ENCODE measurements at regions not wholly inside any gene's neighbourhood (a gene's known extent, or its start where the extent isn't known, plus 50 kb on each side); places are given as distances from the start of the nearest gene placed in this dataset.
A peak's percentile ranks its signal among the peaks of the same experiment; 100 is the strongest.

GRCh38 chr7:26036092-26036491 lies 115.9 kb upstream of the NFE2L3 start:
- DNase-seq (ENCODE audit: low read depth in 2 of 2): no peak

GRCh38 chr7:26038201-26038990 lies 113.6 kb upstream of the NFE2L3 start:
- no peak for DNase-seq (ENCODE audit: low read depth in 2 of 2)

- no peak for DNase-seq (ENCODE audit: low read depth in 2 of 2)
Observed at GRCh38 chr7:26040085-26040484, 111.9 kb upstream of the NFE2L3 start.

- no peak for DNase-seq (ENCODE audit: low read depth in 2 of 2)
Observed at GRCh38 chr7:26042237-26042636, 109.8 kb upstream of the NFE2L3 start.

- DNase-seq (ENCODE audit: low read depth in 2 of 2): no peak
Observed at GRCh38 chr7:26043801-26044200, 108.2 kb upstream of the NFE2L3 start.

GRCh38 chr7:26044320-26044719 lies 107.7 kb upstream of the NFE2L3 start:
- DNase-seq (ENCODE audit: low read depth in 2 of 2): no peak

- DNase-seq (ENCODE audit: low read depth in 2 of 2): no peak
Observed at GRCh38 chr7:26046150-26046549, 105.8 kb upstream of the NFE2L3 start.

GRCh38 chr7:26046878-26047277 lies 105.1 kb upstream of the NFE2L3 start:
- DNase-seq (ENCODE audit: low read depth in 2 of 2): no peak

GRCh38 chr7:26048663-26049062 lies 103.3 kb upstream of the NFE2L3 start:
- DNase-seq (ENCODE audit: low read depth in 2 of 2): no peak

- no peak for DNase-seq (ENCODE audit: low read depth in 2 of 2)
Observed at GRCh38 chr7:26049081-26049480, 102.9 kb upstream of the NFE2L3 start.

- no peak for DNase-seq (ENCODE audit: low read depth in 2 of 2)
Observed at GRCh38 chr7:26051021-26051420, 101.0 kb upstream of the NFE2L3 start.

GRCh38 chr7:26052706-26053105 lies 99.3 kb upstream of the NFE2L3 start:
- no peak for DNase-seq (ENCODE audit: low read depth in 2 of 2)

GRCh38 chr7:26054386-26054785 lies 97.6 kb upstream of the NFE2L3 start:
- no peak for DNase-seq (ENCODE audit: low read depth in 2 of 2)

GRCh38 chr7:26055241-26055640 lies 96.8 kb upstream of the NFE2L3 start:
- no peak for DNase-seq (ENCODE audit: low read depth in 2 of 2)

GRCh38 chr7:26060733-26061677 lies 91.0 kb upstream of the NFE2L3 start:
- DNase-seq (ENCODE audit: low read depth in 2 of 2): no peak

- DNase-seq (ENCODE audit: low read depth in 2 of 2): peak; percentile 3 to 4
Observed at GRCh38 chr7:26061678-26062603, 90.1 kb upstream of the NFE2L3 start.

GRCh38 chr7:26065652-26066051 lies 86.3 kb upstream of the NFE2L3 start:
- DNase-seq (ENCODE audit: low read depth in 2 of 2): no peak

GRCh38 chr7:26066736-26067135 lies 85.3 kb upstream of the NFE2L3 start:
- no peak for DNase-seq (ENCODE audit: low read depth in 2 of 2)

GRCh38 chr7:26070290-26070689 lies 81.7 kb upstream of the NFE2L3 start:
- DNase-seq (ENCODE audit: low read depth in 2 of 2): no peak

- DNase-seq (ENCODE audit: low read depth in 2 of 2): no peak
Observed at GRCh38 chr7:26071622-26072456, 80.2 kb upstream of the NFE2L3 start.

- DNase-seq (ENCODE audit: low read depth in 2 of 2): no peak
Observed at GRCh38 chr7:26073041-26073440, 79.0 kb upstream of the NFE2L3 start.

Data from fibroblast of skin of left biceps (primary cell).